ENCODE measurements at regions not wholly inside any gene's neighbourhood (a gene's known extent, or its start where the extent isn't known, plus 50 kb on each side); places are given as distances from the start of the nearest gene placed in this dataset.

- TF ChIP-seq KAT7 (CRISPR knock-in tag; IDR thresholded peaks at IDR 0.05; ENCODE audit: borderline replicate concordance) (no peak), SMAD4 (CRISPR knock-in tag; IDR thresholded peaks at IDR 0.05) (no peak), JAZF1 (CRISPR knock-in tag; IDR thresholded peaks at IDR 0.05) (no peak), CBFB (CRISPR knock-in tag; IDR thresholded peaks at IDR 0.05; ENCODE audit: low read depth) (no peak)
Measured at GRCh38 chr5:173494446-173494845, 122.0 kb downstream of the BOD1 start (continued).

GRCh38 chr5:173493846-173494245 lies 122.6 kb downstream of the BOD1 start:
- DNase-seq (ENCODE audit: low spot score), result no peak
- TF ChIP-seq MYBL2 (CRISPR knock-in tag; IDR thresholded peaks at IDR 0.05) (no peak), ZBTB21 (CRISPR knock-in tag; IDR thresholded peaks at IDR 0.05; ENCODE audit: borderline replicate concordance) (no peak), E2F1 (CRISPR knock-in tag; IDR thresholded peaks at IDR 0.05) (no peak), ARID4B (CRISPR knock-in tag; IDR thresholded peaks at IDR 0.05; ENCODE audit: borderline replicate concordance) (no peak)

GRCh38 chr5:173493040-173493439 lies 123.4 kb downstream of the BOD1 start:
- no peaks in the 10 kb centered on the region for H3K36me3 Mint-ChIP-seq

More at GRCh38 chr5:173493846-173494245, 122.6 kb downstream of the BOD1 start:
- CTCF ChIA-PET, result interaction anchor here (0.6 kb wide), 1 partner anchor 1039 kb away, joined by 3 read pairs; no protein-coding TSS in a partner anchor
- no peak overlapping the region for H3K4me3 Mint-ChIP-seq
- no peak for ATAC-seq
- no peak overlapping the region for H3K27ac Mint-ChIP-seq
- POLR2A ChIA-PET, result no interaction called here
- H3K36me3 Mint-ChIP-seq, result no peaks in the 10 kb centered on the region
- H3K4me1 Mint-ChIP-seq, result peaks cover 10% of the 10 kb centered on the region
- peaks cover 7% of the 10 kb centered on the region; the same call in 1 of the 2 replicates for H3K9me3 Mint-ChIP-seq
- H3K27me3 Mint-ChIP-seq (ENCODE audit: low read depth), result no peaks in the 10 kb centered on the region; the same call in none of the 2 replicates

GRCh38 chr5:173490681-173491080 lies 125.8 kb downstream of the BOD1 start:
- no peak overlapping the region for H3K4me3 Mint-ChIP-seq
- H3K36me3 Mint-ChIP-seq, result no peaks in the 10 kb centered on the region
- ChIA-PET CTCF (no interaction called here), POLR2A (interaction anchor here (0.6 kb wide), 1 partner anchor 555 kb away, joined by 4 read pairs; the partner anchor contains the start of gene NSG2)
- peaks cover 7% of the 10 kb centered on the region; the same call in 1 of the 2 replicates for H3K9me3 Mint-ChIP-seq
- H3K27ac Mint-ChIP-seq, result no peak overlapping the region
- H3K27me3 Mint-ChIP-seq (ENCODE audit: low read depth), result no peaks in the 10 kb centered on the region; the same call in 1 of the 2 replicates
- ATAC-seq (no peak), DNase-seq (ENCODE audit: low spot score) (no peak)
- H3K4me1 Mint-ChIP-seq, result 0 out of 2 replicates have a peak, but pooled peaks cover 3% of the 10 kb centered on the region
- TF ChIP-seq E2F5 (CRISPR knock-in tag; IDR thresholded peaks at IDR 0.05) (no peak), USF2 (CRISPR knock-in tag; IDR thresholded peaks at IDR 0.05) (no peak), ZNF232 (CRISPR knock-in tag; IDR thresholded peaks at IDR 0.05) (no peak), GRHL2 (CRISPR knock-in tag; IDR thresholded peaks at IDR 0.05; ENCODE audit: insufficient replicate concordance, severe bottlenecking) (no peak), ZNF121 (CRISPR knock-in tag; IDR thresholded peaks at IDR 0.05) (no peak), NFE2L1 (CRISPR knock-in tag; IDR thresholded peaks at IDR 0.05) (no peak), E2F1 (CRISPR knock-in tag; IDR thresholded peaks at IDR 0.05) (no peak), STAT6 (CRISPR knock-in tag; conservative IDR thresholded peaks at IDR 0.05; ENCODE audit: low read depth) (no peak)

More at GRCh38 chr5:173493040-173493439, 123.4 kb downstream of the BOD1 start:
- no peak for TF ChIP-seq USF2 (CRISPR knock-in tag; IDR thresholded peaks at IDR 0.05)
- Mint-ChIP-seq H3K27ac (no peak overlapping the region), H3K4me1 (peaks cover 4% of the 10 kb centered on the region; the same call in 1 of the 2 replicates), H3K4me3 (no peak overlapping the region), H3K9me3 (peaks cover 7% of the 10 kb centered on the region; the same call in 1 of the 2 replicates), H3K27me3 (ENCODE audit: low read depth) (no peaks in the 10 kb centered on the region; the same call in none of the 2 replicates)
- no peak for DNase-seq (ENCODE audit: low spot score)
- CTCF ChIA-PET, result interaction anchor here (0.8 kb wide), 1 partner anchor 8 kb away, joined by 3 read pairs; no protein-coding TSS in a partner anchor
- ATAC-seq, result no peak
- POLR2A ChIA-PET, result no interaction called here

All from WTC11 (cell line).